ENCODE measurements at regions not wholly inside any gene's neighbourhood (a gene's known extent, or its start where the extent isn't known, plus 50 kb on each side); places are given as distances from the start of the nearest gene placed in this dataset.
A peak's percentile ranks its signal among the peaks of the same experiment; 100 is the strongest.

DNA sequence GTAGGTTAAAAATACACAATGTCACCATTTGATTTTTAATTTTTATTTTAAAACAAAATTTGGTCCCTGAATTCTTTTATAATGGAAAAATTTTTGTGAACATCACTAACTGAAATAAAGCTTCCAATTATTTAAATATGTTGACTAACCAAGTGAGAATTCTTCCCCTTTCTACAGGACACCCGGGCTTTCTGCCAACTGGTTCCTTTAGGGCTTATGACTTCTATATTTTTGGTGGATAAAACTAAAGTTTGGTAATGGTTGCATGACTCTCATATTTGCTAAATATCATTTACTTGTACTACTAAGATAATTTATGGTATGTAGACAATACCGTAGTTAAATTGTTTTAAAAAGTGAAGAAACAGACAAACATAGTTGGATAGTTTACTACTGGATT, 291.0 kb upstream of the DOK6 start:
- DNase-seq (ENCODE audit: low read depth, low spot score) = no peak
- no peak overlapping the region for H3K27ac ChIP-seq

DNA sequence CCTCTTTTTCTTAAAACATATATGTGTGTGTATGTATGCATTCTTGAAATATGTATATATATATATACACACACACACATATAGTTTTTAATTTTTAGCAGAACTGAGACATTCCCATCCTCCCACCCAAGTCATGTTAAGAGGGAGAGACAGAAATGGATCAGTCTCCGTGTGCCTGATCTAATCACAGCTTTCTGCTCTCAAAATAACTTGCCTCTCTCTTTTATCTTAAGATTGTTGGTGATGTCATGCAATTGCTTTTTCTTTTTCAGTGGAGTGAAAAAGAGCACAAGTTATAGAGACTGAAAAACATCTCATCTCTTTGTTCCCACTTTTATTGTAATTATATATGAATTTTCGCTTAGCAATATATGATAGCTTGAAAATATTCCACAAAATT, 279.9 kb upstream of the DOK6 start:
- DNase-seq (ENCODE audit: low read depth, low spot score) = no peak
- no peak overlapping the region for H3K27ac ChIP-seq

- DNase-seq (ENCODE audit: low read depth, low spot score) = no peak
- no peak overlapping the region for H3K27ac ChIP-seq
These were observed 277.3 kb upstream of the DOK6 start for GRCh38 chr18:69123421-69123820.

DNA sequence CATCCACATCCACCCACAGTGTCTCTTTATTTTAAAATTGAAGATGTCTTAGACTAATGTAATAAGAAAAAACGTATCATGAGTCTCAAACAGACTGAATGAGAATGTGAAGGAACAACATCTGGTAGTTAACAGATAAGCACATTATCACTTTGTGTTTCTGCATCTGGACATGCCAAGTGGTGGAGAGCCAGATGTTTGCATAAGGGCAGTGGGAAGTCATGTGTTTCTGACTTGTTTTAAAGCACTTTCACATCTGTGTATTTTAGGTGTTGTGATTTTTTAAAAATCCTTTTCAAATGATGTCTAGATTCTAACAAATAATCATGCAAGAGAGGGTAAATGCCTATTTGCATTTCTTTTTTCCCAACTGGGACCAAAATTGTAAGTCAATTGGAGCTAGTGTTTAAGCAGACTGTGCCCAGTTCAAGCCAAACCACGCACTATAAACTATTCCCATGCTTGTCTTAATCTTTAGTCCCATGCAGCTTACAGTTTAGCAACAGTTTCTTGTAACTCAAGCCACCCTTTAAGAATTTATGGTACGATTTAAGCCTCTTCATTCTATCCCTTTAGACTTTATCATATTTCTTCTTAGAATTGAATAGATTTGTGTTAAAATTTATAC, 272.7 kb upstream of the DOK6 start:
- DNase-seq (ENCODE audit: low read depth, low spot score) = no peak

DNA sequence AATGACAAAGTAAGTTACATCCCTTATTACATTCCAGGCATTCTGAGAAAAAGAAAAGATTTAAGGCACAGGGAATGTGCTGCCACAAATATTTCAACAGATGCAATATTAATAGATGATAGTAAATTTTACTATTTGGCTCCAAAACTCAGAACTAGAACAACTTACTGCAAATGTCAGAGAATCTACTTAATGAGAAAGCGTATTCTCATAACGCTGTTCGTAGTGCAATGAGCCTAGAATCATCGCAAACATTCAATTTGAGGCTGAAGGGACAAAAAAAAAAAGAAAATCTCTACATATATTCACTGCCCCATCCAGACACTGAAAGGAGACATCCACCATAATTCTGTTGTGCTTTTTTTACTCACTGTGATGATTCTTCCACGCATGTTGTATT, 272.1 kb upstream of the DOK6 start:
- DNase-seq (ENCODE audit: low read depth, low spot score) = no peak

More for the DNA sequence above, 272.7 kb upstream of the DOK6 start:
- no peak overlapping the region for H3K27ac ChIP-seq

DNA sequence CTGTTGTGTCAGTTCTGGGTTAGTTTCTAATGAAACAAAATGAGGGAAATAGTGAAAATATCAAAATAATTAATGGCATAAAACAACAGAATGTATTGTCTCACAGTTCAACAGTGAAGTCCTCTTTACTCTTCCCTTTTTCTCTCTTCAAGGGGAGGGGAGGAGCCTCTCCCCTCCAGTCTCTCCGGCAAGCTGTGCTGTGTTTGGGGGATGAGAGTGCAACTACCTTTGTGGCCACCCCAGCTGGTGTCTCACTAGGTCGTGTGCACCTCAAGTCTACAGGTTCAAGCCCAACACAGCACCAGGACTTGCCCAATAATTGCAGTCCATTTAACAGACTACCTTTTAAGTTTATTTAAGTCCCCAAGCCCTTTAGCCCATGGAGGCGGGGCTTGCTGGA, 271.7 kb upstream of the DOK6 start:
- H3K27ac ChIP-seq = no peak overlapping the region
- no peak for DNase-seq (ENCODE audit: low read depth, low spot score)

More for the DNA sequence above, 272.1 kb upstream of the DOK6 start:
- H3K27ac ChIP-seq = no peak overlapping the region

- no peak for DNase-seq (ENCODE audit: low read depth, low spot score)
- H3K27ac ChIP-seq = no peak overlapping the region
These were observed 262.6 kb upstream of the DOK6 start for GRCh38 chr18:69138088-69138487.

- no peak for DNase-seq (ENCODE audit: low read depth, low spot score)
- H3K27ac ChIP-seq = no peak overlapping the region
These were observed 257.6 kb upstream of the DOK6 start for GRCh38 chr18:69143084-69143483.

DNA sequence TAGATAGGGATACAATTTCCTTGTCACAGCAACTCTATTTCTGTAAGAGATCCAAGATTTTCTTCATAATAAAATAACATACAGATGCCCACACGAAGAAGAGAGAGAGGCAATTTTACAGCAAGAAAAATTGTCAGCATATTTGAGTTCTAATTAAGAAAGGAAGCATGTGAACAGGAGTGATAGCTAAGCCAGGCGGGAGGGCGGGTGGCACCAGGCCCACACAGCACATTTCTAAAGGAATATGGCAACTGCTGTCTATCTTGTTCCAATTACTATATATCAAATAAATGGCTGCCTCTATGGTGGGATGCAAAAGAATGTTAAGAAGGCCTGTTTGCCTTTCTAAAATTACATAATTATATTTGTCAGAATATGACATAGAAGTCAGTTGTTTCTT, 248.3 kb upstream of the DOK6 start:
- no peak overlapping the region for H3K27ac ChIP-seq
- DNase-seq (ENCODE audit: low read depth, low spot score) = no peak

- DNase-seq (ENCODE audit: low read depth, low spot score) = no peak
- H3K27ac ChIP-seq = no peak overlapping the region
These were observed 242.8 kb upstream of the DOK6 start for GRCh38 chr18:69157906-69158305.

DNA sequence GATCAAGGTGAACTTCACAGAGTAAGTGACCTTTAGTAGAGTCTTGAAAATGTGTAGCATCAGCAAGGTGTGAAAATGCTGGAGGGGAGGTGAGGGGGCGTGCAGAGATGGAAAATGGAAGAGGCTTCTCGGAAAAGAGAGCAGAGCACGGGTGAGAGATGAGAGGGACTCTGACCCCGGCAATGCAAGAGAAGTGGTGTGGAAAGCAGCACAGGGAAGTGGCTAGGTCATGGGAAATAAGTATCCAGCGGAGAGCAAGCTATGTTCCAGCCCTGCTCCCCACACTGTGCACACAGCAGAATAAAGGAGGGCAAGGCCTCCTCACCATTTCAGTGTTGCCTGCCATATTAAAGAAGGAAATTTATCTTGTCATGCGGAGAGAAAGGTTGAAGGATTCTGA, 241.7 kb upstream of the DOK6 start:
- DNase-seq (ENCODE audit: low read depth, low spot score) = no peak
- H3K27ac ChIP-seq = no peak overlapping the region

- no peak for DNase-seq (ENCODE audit: low read depth, low spot score)
These were observed 239.2 kb upstream of the DOK6 start for GRCh38 chr18:69161383-69162028.

DNA sequence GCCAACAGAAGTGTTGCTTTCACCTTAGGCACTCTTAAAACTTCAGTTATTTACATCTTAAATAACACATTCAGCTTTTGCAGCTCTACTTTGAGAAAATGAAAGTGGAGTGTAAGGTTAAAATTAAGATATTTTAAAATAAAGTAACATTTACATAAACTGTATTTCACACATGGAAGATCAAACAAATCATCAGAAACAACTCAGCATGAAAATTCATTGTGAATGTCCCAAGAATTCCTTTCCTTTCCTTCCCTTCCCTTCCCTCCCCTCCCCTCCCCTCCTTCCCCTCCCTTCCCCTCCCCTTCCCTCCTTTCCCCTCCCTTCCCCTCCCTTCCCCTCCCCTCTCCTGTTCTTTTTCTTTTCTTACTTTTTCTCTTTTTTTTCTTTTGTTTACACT, 238.0 kb upstream of the DOK6 start:
- no peak overlapping the region for H3K27ac ChIP-seq
- DNase-seq (ENCODE audit: low read depth, low spot score) = no peak

More at GRCh38 chr18:69161383-69162028, 239.2 kb upstream of the DOK6 start:
- no peak overlapping the region for H3K27ac ChIP-seq

DNA sequence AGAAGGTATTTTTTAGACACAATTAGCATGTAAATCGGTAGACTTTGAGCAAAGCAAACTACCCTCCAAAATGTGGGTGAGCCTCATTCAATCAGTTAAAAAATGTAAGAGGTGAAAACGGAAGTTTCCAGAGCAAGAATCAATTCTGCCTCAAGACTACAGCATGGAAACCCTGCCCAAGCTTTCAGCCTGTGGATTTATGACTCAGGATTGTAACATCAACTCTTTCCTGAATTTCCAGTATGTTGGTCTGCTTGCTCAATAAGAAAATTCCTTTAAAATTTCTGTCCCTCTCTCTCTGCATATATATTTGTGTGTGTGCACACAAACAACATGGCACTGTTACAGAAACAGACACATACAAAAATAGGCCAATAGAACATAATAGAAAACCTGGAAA, 228.6 kb upstream of the DOK6 start:
- H3K27ac ChIP-seq = no peak overlapping the region
- DNase-seq (ENCODE audit: low read depth, low spot score) = peak; percentile 0

DNA sequence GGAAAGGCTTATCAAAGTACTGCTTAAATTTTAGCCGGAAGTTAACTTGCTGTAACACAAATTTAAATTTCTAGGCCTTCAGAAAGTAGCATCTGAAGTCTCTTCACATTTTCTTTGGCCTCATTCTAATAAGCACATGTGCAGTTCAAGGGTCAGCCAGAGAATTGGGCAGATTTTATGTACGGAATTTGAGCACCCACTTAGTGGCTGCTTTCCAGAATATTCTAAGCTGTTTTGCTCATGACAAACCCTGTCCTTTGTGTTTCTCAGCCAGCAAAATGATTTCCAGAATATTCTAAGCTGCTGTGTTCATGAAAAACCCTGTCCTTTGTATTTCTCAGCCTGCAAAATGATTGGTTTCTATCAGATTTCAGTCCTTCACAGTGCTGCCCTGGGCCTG, 225.0 kb upstream of the DOK6 start:
- H3K27ac ChIP-seq = no peak overlapping the region
- DNase-seq (ENCODE audit: low read depth, low spot score) = no peak

DNA sequence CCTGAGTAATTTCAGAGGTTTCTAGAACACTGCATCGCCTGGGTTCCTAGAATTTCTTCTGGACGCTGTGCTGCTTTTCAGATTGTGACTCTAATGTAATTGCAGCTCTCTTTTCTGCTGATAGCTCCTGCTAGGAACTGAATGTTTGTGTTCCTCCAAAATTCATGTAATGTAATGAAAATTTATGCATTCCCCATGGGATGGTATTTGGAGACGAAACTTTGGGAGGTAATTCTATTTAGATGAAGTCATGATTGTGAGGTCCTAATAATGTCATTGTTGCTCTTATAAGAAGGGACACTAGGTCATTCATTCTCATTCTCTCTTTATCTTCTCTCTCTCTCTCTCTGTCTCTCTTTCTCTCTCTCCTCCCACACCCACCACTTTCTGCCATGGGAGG, 223.9 kb upstream of the DOK6 start:
- H3K27ac ChIP-seq = no peak overlapping the region
- DNase-seq (ENCODE audit: low read depth, low spot score) = no peak

- no peak for DNase-seq (ENCODE audit: low read depth, low spot score)
These were observed 223.0 kb upstream of the DOK6 start for GRCh38 chr18:69177702-69178101.

DNA sequence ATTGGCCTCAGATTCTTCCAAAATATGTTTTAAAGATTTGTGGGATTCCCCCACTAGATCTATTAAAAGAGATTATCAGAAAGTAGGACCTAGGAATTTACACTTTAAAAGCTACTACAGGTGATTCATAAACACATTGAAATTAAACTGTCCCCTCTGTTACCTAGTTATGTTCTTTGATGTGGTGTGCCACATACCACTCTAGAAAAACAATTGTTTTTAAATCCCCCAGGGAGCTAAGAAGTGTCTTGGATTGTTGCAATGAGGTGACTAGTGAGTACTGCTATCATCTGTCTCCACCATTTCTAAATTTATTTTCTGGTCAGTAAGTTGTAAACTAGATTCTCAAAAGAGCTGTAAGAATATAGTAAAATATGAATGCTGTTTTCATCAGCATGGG, 214.5 kb upstream of the DOK6 start:
- no peak overlapping the region for H3K27ac ChIP-seq
- DNase-seq (ENCODE audit: low read depth, low spot score) = no peak

More at GRCh38 chr18:69177702-69178101, 223.0 kb upstream of the DOK6 start:
- H3K27ac ChIP-seq = no peak overlapping the region

- no peak for DNase-seq (ENCODE audit: low read depth, low spot score)
- H3K27ac ChIP-seq = no peak overlapping the region
These were observed 204.4 kb upstream of the DOK6 start for GRCh38 chr18:69196336-69196735.

DNA sequence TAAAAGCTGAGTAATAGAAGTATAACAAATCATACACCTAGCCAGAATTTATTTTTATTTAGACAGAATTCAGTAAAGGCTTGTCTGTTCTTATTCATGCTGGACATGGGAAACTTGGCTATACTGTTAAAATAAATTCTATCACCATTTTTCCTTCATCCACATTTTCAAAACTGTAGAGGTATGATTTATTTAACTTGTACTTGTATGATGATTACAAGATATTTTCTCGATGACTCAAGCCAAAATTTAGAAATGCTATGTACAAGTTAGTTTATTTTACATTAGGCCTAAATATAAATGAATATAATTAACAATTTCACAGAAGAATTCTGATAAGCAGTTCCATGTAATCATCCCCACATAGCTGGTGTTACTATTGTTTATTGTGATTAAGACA, 194.8 kb upstream of the DOK6 start:
- DNase-seq (ENCODE audit: low read depth, low spot score) = no peak
- no peak overlapping the region for H3K27ac ChIP-seq

GRCh38 chr18:69208545-69208944, 192.1 kb upstream of the DOK6 start:
- DNase-seq (ENCODE audit: low read depth, low spot score) = no peak
- no peak overlapping the region for H3K27ac ChIP-seq

GRCh38 chr18:69209761-69210160, 190.9 kb upstream of the DOK6 start:
- H3K27ac ChIP-seq = no peak overlapping the region

More at GRCh38 chr18:69209761-69210160, 190.9 kb upstream of the DOK6 start:
- no peak for DNase-seq (ENCODE audit: low read depth, low spot score)

All from epithelial cell of prostate (primary cell).